Neural cell (in vitro differentiated cells): ENCODE measurements at regions not wholly inside any gene's neighbourhood (a gene's known extent, or its start where the extent isn't known, plus 50 kb on each side); places are given as distances from the start of the nearest gene placed in this dataset.

Experiments used
- POLR2AphosphoS5 ChIP-seq: IDR thresholded peaks from 2 replicates; pipeline ENCODE4 v1.6.1; 2012
- RAD21 ChIP-seq: fragments of 450-650 bp; conservative IDR thresholded peaks from 2 replicates; pipeline ENCODE4 v1.6.1; 2014; ENCODE audit warnings: antibody characterized with exemption, mild to moderate bottlenecking, moderate library complexity
- REST ChIP-seq: IDR thresholded peaks from 2 replicates; pipeline ENCODE4 v1.6.1; 2012; ENCODE audit warnings: borderline replicate concordance
- TF ChIP-seq, protein P1 (sequence below): fragments of 450-650 bp; IDR thresholded peaks from 2 replicates; pipeline ENCODE4 v1.5.1; 2014; ENCODE audit warnings: antibody characterized with exemption, mild to moderate bottlenecking, moderate library complexity; ENCODE audit not compliant: poor library complexity, severe bottlenecking

DNA sequence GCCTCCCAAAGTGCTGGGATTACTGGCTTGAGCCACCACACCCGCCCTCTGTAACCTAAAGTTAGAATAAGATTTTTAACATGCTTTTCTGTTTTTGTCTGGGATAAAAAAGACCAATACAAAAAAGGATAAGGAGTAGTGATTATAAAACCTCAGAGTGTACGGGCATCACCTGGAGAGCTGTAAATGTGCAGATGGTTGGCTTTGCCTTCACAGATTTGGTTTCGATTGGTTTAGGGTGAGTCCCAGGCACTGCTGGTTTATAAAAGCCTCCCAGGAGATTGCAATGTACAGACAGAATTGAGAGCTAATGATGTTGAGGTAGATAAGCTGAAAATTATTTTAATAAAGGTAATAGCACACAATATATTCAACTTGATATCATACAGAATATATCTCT, 289.7 kb upstream of the FSHR start:
- TF ChIP-seq, protein P1, sequence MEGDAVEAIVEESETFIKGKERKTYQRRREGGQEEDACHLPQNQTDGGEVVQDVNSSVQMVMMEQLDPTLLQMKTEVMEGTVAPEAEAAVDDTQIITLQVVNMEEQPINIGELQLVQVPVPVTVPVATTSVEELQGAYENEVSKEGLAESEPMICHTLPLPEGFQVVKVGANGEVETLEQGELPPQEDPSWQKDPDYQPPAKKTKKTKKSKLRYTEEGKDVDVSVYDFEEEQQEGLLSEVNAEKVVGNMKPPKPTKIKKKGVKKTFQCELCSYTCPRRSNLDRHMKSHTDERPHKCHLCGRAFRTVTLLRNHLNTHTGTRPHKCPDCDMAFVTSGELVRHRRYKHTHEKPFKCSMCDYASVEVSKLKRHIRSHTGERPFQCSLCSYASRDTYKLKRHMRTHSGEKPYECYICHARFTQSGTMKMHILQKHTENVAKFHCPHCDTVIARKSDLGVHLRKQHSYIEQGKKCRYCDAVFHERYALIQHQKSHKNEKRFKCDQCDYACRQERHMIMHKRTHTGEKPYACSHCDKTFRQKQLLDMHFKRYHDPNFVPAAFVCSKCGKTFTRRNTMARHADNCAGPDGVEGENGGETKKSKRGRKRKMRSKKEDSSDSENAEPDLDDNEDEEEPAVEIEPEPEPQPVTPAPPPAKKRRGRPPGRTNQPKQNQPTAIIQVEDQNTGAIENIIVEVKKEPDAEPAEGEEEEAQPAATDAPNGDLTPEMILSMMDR, result no peak
- TF ChIP-seq POLR2AphosphoS5 (no peak), REST (no peak), RAD21 (no peak)
